ENCODE measurements at regions not wholly inside any gene's neighbourhood (a gene's known extent, or its start where the extent isn't known, plus 50 kb on each side); places are given as distances from the start of the nearest gene placed in this dataset.
"Not testable (repeated sequence)": the region's sequence is repeated elsewhere in the genome, so short reads cannot be mapped to it uniquely, and the experiment has no call there.

- DNase-seq (ENCODE audit: low read depth in 3 of 3), result peak in 1 of 3 experiments; percentile 25
Observed at GRCh38 chr3:197459571-197459970, 96.2 kb downstream of the BDH1 start.

DNA sequence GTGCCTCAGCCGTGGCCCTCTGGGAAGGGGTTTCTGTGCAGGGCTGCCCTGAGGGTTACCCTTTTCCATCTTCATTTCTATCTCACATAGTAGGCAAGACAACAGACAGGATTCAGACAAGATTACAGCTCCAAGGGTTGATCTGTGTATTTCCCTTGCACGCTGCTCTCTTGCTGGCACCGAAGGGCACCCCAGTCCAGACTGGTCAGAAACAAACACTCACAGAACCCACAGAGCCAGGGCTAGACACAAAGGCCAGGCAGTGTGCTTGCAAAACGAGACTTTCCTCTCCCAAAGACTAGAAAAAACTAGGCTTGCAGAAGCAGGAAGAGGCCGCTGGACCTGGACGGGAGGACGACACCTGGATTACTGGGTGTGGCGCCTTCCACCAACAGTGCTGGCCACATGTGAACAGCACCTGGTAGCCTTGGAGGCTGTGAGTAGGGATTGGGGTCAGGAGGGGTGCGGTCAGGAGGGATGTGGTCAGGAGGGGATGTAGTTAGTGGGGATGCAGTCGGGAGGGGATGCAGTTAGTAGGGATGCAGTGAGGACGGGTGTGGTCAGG is 96.8 kb downstream of the BDH1 start:
- no peak for DNase-seq (ENCODE audit: low read depth in 3 of 3)

DNA sequence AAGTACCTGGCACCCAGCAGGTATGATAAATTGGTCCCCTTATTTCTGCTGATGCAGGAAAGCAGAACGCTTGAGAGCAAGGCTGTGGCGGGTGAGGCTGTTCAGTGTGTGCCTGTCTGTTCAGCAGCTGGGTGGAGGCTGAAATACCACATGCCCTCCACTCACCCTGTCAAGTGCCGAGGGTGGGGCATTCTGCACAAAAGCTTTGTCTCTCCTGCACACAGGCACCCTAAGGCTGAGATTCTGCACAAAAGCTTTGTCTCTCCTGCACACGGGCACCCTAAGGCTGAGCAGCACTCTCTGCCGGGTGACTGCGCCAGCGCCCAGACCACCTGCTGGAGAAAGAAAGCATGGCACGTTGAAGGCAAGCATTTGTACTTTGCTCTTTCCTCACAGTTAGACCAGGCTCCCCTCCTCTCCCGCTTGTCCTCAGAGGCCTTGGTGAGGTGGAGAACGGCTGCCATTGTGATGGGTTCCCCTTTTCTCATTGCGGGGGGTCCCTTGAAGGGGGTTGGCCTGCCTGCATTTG is 97.5 kb downstream of the BDH1 start:
- peak in 1 of 3 experiments; percentile 18 for DNase-seq (ENCODE audit: low read depth in 3 of 3)

GRCh38 chr3:197456261-197457091 is 99.3 kb downstream of the BDH1 start:
- DNase-seq (ENCODE audit: low read depth in 3 of 3), result peak; percentile 11 to 65 (median 32)

GRCh38 chr3:197454841-197455240 is 100.9 kb downstream of the BDH1 start:
- not testable (repeated sequence) for DNase-seq (ENCODE audit: low read depth in 3 of 3)

- no peak for DNase-seq (ENCODE audit: low read depth in 3 of 3)
Observed at GRCh38 chr3:197454014-197454413, 101.8 kb downstream of the BDH1 start.

- DNase-seq (ENCODE audit: low read depth in 3 of 3), result no peak
Observed at GRCh38 chr3:197450810-197451209, 105.0 kb downstream of the BDH1 start.

DNA sequence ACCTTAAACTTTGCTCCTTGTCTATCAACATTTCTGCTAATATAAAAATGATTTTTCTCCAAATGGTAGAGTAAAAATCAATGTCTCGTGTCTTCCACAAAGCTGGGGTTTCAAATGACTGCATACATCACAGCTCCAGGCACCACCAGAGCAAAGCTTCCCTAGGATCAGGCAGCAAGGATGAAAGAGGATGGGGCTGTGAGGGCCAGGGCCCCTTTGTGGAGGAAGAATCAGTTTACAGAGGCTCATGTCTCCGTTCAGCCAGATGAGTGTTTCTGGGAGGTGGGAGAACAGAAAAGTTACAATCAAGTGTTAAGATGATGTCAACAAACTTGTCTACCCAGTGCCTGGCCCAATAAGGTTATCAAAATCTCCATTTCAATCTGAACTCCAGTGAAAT is 105.5 kb downstream of the BDH1 start:
- no peak for DNase-seq (ENCODE audit: low read depth in 3 of 3)

DNA sequence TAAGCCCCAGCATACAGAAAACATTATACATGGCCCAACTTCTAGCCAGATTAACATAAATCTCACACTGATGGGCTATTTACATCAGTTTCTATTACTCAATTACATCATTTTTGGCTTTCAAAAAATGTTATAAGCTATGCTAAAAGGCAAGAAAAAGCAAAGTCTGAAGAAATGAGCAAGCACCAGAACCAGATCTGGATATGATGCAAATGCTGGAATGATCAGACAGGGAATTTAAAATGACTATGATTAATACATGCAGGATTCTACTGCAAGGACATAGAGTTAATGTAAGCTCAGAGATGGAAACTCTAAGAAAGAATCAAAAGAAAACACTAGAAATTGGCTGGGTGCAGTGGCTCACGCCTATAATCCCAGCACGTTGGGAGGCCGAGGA is 106.6 kb downstream of the BDH1 start:
- not testable (repeated sequence) for DNase-seq (ENCODE audit: low read depth in 3 of 3)

DNA sequence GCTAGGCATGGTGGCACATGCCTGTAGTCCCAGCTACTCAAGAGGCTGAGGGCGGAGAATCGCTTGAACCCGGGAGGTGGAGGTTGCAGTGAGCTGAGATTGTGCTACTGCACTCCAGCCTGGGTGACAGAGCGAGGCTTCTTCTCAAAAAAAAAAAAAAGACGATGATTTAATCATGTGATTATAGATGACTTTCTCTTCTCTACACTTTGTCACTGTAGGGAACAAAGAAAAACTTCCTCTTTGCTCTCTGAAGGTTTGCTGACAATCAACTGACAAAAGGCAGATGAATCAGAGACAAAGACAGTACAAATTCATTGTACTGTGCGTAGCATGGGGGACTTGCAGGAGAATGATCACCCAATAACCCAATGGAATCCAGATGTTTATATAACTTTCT is 108.0 kb downstream of the BDH1 start:
- DNase-seq (ENCODE audit: low read depth in 3 of 3), result not testable (repeated sequence)

DNA sequence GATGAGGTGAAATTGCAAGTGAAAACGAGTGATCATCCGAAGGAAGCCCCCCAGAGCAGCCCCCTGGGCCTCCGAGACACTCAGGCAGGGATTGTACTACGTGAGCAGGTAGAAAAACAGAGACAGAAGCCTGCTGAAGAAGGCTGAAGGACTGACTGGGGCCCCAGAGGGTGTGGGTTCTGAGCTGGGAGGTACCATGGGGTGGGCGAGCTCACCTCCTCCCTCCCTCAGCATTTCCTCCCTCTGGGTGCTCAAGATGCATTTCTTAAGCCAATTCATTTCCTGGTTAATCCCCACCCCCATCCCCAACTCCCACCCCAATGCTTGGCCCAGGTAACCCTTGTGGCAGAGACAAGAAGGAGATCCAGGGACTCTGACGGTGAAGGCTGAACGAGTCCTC is 108.7 kb downstream of the BDH1 start:
- no peak for DNase-seq (ENCODE audit: low read depth in 3 of 3)

GRCh38 chr3:197446700-197447056 is 109.1 kb downstream of the BDH1 start:
- DNase-seq (ENCODE audit: low read depth in 3 of 3), result no peak

GRCh38 chr3:197445896-197446699 is 109.7 kb downstream of the BDH1 start:
- DNase-seq (ENCODE audit: low read depth in 3 of 3), result no peak

GRCh38 chr3:197444793-197445379 is 110.9 kb downstream of the BDH1 start:
- no peak for DNase-seq (ENCODE audit: low read depth in 3 of 3)

DNA sequence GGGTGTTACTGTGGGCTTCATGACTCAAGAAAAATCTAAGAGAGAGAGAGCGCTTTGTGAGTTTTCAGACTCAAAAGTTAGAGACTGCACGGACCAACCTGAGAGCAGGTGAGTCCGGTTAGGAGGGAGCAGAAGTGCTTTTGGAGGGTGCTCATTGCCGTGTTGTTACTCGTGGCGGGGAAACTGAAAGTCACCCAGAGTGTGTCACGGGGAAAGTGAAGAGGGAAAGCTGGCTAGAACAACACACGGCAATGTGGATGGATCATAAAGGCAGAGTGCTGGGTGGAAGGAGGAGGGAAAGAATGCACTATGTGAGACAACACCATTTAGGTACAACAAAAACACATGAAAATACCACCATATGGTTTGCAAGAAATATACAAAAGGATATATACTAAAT is 112.3 kb downstream of the BDH1 start:
- no peak for DNase-seq (ENCODE audit: low read depth in 3 of 3)

GRCh38 chr3:197440717-197441303 is 115.0 kb downstream of the BDH1 start:
- DNase-seq (ENCODE audit: low read depth in 3 of 3), result no peak

DNA sequence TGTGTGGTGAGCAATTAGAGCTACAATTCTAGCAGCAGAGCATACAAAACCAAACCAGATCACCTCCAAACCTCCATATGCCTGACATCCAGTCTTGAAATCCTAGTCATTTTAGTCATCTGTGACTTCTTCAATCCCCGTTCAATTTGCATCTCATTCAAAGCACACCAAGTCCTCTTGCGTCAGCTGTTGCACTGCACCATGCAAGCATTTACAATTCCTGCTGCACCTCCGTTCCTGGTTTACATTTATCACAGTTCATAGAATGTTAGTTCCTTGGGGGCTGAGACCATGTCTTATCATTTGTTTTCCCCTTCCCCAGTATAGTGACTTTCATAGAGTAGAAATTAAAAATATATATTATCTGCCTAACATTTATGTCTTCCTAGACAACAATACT is 116.9 kb downstream of the BDH1 start:
- no peak for DNase-seq (ENCODE audit: low read depth in 3 of 3)

DNA sequence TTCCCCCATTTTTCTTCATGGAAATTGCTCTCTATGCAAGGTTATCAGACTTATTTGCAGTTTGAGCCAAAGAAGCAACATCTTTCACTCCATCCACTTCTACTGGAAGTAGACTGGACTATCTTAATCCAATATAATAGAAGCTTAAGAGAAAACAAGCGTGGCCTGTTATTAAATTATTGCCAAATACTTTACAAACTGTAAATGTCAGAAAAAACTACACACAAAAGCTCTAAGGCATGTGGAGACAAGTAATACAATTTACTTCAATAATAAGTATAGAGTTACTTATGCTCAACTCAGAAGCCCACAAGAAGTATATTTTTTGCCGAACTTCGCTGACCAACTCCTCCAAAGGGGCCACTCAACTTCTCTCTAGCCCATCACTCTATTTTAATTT is 120.3 kb downstream of the BDH1 start:
- DNase-seq (ENCODE audit: low read depth in 3 of 3), result no peak

GRCh38 chr3:197434830-197435229 is 120.9 kb downstream of the BDH1 start:
- DNase-seq (ENCODE audit: low read depth in 3 of 3), result no peak

DNA sequence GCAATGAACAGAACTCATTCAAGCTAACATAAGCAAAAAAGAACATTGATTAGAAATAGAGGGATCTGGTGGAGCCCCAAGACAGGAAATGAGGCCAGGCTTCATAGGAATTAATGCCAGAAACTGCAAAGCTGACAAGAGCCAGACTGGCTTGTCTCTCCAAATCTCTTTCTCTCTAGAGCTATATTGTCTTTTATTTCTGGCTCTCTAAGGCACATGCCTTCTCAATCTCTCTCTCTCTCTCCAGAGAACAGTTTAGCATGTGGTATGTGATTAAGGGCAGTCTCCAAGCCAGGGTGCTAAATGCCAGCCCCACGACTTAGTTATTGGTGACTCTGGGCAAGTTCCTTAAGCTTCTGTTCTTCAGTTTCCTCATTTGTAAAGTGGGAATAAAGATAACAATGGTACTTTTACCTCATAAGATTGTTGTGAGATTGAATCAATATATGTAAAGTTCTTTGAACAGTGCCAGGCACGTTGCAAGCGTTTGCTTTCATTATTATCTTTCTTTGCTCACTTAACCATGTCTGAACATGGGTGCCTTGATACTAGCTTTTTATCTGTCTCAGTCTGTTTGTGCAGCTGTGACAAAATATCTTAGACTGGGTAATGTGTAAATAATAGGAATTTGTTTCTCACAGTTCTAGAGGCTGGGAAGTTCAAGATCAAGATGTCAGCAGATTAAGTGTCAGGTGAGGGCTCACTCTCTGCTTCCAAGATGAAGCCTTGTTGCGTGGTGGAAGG is 123.2 kb downstream of the BDH1 start:
- no peak for DNase-seq (ENCODE audit: low read depth in 3 of 3)

DNA sequence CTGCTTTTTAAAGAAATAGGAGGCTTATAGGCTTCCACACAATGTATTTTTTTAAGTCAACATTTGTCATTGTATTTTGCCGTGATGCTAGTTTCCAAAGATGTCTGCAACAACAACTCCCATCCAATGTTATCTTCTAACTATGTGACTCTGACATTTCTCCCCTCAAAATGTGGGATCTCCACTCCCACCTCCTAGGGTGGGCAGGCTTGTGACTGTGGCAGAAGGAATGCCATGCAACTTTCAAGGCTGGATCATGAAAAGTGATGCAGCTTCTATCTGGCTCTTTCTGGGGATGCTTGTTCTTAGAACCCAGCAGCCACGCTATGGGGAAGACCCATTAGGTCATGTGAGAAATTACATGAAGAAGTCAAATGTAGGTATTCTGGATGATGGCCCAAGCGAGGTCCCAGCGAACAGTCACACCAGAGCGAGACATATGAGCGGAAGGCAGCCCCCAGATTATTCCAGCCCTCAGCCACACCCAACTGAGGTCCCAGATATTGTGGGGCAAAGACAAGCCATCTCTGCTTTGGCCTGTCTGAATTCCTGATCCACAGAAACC is 124.3 kb downstream of the BDH1 start:
- DNase-seq (ENCODE audit: low read depth in 3 of 3), result no peak

Data from stimulated activated CD4-positive, alpha-beta T cell treated with anti-CD3 and anti-CD28 coated beads, TNF-alpha, amount 100 ng/mL, for 24 hours (primary cell).